H9 (cell line): ENCODE measurements at regions not wholly inside any gene's neighbourhood (a gene's known extent, or its start where the extent isn't known, plus 50 kb on each side); places are given as distances from the start of the nearest gene placed in this dataset.

ENCODE experiments used
- DNase-seq: peaks from one replicate; pipeline ENCODE4 v3.0.0-alpha.2; 2017
- H2AFZ ChIP-seq: one replicate; pipeline ENCODE4 v1.6.1; 2013; ENCODE audit warnings: mild to moderate bottlenecking, low read length, control low read depth, moderate library complexity
- H2AK5ac ChIP-seq: 2 replicates; pipeline ENCODE4 v1.6.1; 2013; ENCODE audit warnings: low read length, control low read depth, mixed read lengths; ENCODE audit not compliant: insufficient read length
- H2BK120ac ChIP-seq: one replicate; pipeline ENCODE4 v1.6.1; 2013; ENCODE audit warnings: low read depth, mild to moderate bottlenecking, low read length, control low read depth, inconsistent platforms; ENCODE audit not compliant: poor library complexity, severe bottlenecking
- H2BK12ac ChIP-seq: 2 replicates; pipeline ENCODE4 v1.6.1; 2013; ENCODE audit warnings: low read length, control low read depth, mixed read lengths, low read depth; ENCODE audit not compliant: insufficient read length
- H2BK15ac ChIP-seq: 2 replicates; pipeline ENCODE4 v1.6.1; 2013; ENCODE audit warnings: low read depth, low read length, control low read depth
- H2BK20ac ChIP-seq: one replicate; pipeline ENCODE4 v1.6.1; 2013; ENCODE audit warnings: low read depth, mild to moderate bottlenecking, low read length, control low read depth, inconsistent platforms; ENCODE audit not compliant: poor library complexity, severe bottlenecking
- H2BK5ac ChIP-seq: 2 replicates; pipeline ENCODE4 v1.6.1; 2013; ENCODE audit warnings: low read length, control low read depth, mixed read lengths; ENCODE audit not compliant: insufficient read length
- H3K14ac ChIP-seq: 2 replicates; pipeline ENCODE4 v1.6.1; 2013; ENCODE audit warnings: low read length, control low read depth; ENCODE audit not compliant: insufficient read depth
- H3K18ac ChIP-seq: 2 replicates; pipeline ENCODE4 v1.6.1; 2013; ENCODE audit warnings: low read depth, mild to moderate bottlenecking, mixed read lengths, low read length, control low read depth; ENCODE audit not compliant: insufficient read length
- H3K23ac ChIP-seq: 2 replicates; pipeline ENCODE4 v1.6.1; 2013; ENCODE audit warnings: low read length, control low read depth, mixed read lengths, low read depth; ENCODE audit not compliant: insufficient read length
- H3K23me2 ChIP-seq: 2 replicates; pipeline ENCODE4 v1.6.1; 2013; ENCODE audit warnings: low read depth, mild to moderate bottlenecking, mixed read lengths, low read length, control low read depth; ENCODE audit not compliant: insufficient read length, poor library complexity, severe bottlenecking
- H3K27ac ChIP-seq: 2 replicates; pipeline ENCODE4 v1.5.1; 2013; ENCODE audit warnings: low read length, control low read depth, mixed read lengths, low read depth; ENCODE audit not compliant: insufficient read length
- H3K27me3 ChIP-seq: 2 replicates; pipeline ENCODE4 v1.6.1; 2013; ENCODE audit warnings: low read length, control low read depth, inconsistent platforms; ENCODE audit not compliant: insufficient read depth
- H3K4ac ChIP-seq: 2 replicates; pipeline ENCODE4 v1.6.1; 2013; ENCODE audit warnings: low read depth, mild to moderate bottlenecking, control low read depth, inconsistent platforms, low read length, moderate library complexity
- H3K4me1 ChIP-seq: 2 replicates; pipeline ENCODE4 v1.6.1; 2013; ENCODE audit warnings: low read length, control low read depth, inconsistent platforms; ENCODE audit not compliant: insufficient read depth
- H3K4me2 ChIP-seq: 2 replicates; pipeline ENCODE4 v1.6.1; 2013; ENCODE audit warnings: low read length, control low read depth, mixed read lengths; ENCODE audit not compliant: insufficient read length, insufficient read depth
- H3K56ac ChIP-seq: 2 replicates; pipeline ENCODE4 v1.6.1; 2013; ENCODE audit warnings: low read depth, mild to moderate bottlenecking, mixed read lengths, low read length, control low read depth; ENCODE audit not compliant: insufficient read length
- H3K79me1 ChIP-seq: 2 replicates; pipeline ENCODE4 v1.6.1; 2013; ENCODE audit warnings: low read depth, mild to moderate bottlenecking, moderate library complexity, low read length, control low read depth, inconsistent platforms; ENCODE audit not compliant: insufficient read depth, poor library complexity, severe bottlenecking
- H3K79me2 ChIP-seq: 2 replicates; pipeline ENCODE4 v1.6.1; 2013; ENCODE audit warnings: low read length, control low read depth, inconsistent platforms; ENCODE audit not compliant: insufficient read depth
- H3K9ac ChIP-seq: 2 replicates; pipeline ENCODE4 v1.6.1; 2013; ENCODE audit warnings: low read length, control low read depth, mixed read lengths; ENCODE audit not compliant: insufficient read length; ENCODE audit errors: extremely low read depth
- H3K9me3 ChIP-seq: one replicate; pipeline ENCODE4 v1.6.1; 2013; ENCODE audit warnings: low read depth, low read length, inconsistent platforms; ENCODE audit not compliant: control insufficient read depth
- H3T11ph ChIP-seq: one replicate; pipeline ENCODE4 v1.6.1; 2013; ENCODE audit warnings: mild to moderate bottlenecking, low read length, control low read depth, inconsistent platforms
- H4K20me1 ChIP-seq: one replicate; pipeline ENCODE4 v1.6.1; 2013; ENCODE audit not compliant: control insufficient read depth, insufficient read length, insufficient read depth
- H4K5ac ChIP-seq: 2 replicates; pipeline ENCODE4 v1.6.1; 2013; ENCODE audit warnings: low read depth, mild to moderate bottlenecking, mixed read lengths, low read length, control low read depth; ENCODE audit not compliant: insufficient read length
- H4K8ac ChIP-seq: replicated peaks from 2 replicates; pipeline ENCODE4 v1.6.1; 2013; ENCODE audit warnings: low read length, control low read depth, mixed read lengths, low read depth; ENCODE audit not compliant: insufficient read length
- H4K91ac ChIP-seq: 2 replicates; pipeline ENCODE4 v1.6.1; 2013; ENCODE audit warnings: low read depth, mild to moderate bottlenecking, moderate library complexity, mixed read lengths, low read length, control low read depth; ENCODE audit not compliant: insufficient read length
- H3K27ac Mint-ChIP-seq, 3 experiments: 2 replicates in 2 of 3; 3 replicates in 1 of 3; pipeline ENCODE4 v1.8.0; 2020 to 2021; ENCODE audit warnings: mixed read lengths in 3 of 3, mild to moderate bottlenecking in 1 of 3, moderate library complexity in 1 of 3
- H3K27me3 Mint-ChIP-seq: 2 replicates; pipeline ENCODE4 v1.8.0; 2021; ENCODE audit warnings: low read depth, mild to moderate bottlenecking, moderate library complexity, mixed read lengths
- H3K36me3 Mint-ChIP-seq, 3 experiments: 2 replicates in 2 of 3; 3 replicates in 1 of 3; pipeline ENCODE4 v1.8.0; 2020 to 2021; ENCODE audit warnings: low read depth in 3 of 3, mixed read lengths in 3 of 3; ENCODE audit not compliant: insufficient read depth in 1 of 3
- H3K4me1 Mint-ChIP-seq, 2 experiments: 2 replicates each; pipeline ENCODE4 v1.8.0; 2020; ENCODE audit warnings: mixed read lengths in 2 of 2
- H3K4me3 Mint-ChIP-seq, 2 experiments: 2 replicates in 1 of 2; 3 replicates in 1 of 2; pipeline ENCODE4 v1.8.0; 2020 to 2021; ENCODE audit warnings: mild to moderate bottlenecking in 2 of 2, mixed read lengths in 2 of 2, moderate library complexity in 1 of 2
- H3K9me3 Mint-ChIP-seq, 2 experiments: 2 replicates in 1 of 2; 3 replicates in 1 of 2; pipeline ENCODE4 v1.8.0; 2020; ENCODE audit warnings: mild to moderate bottlenecking in 2 of 2, mixed read lengths in 2 of 2, moderate library complexity in 1 of 2
- WGBS: extraction: QIAGEN DNeasy Blood & Tissue Kit; methylation state at CpG from one replicate; pipeline ENCODE4 v1.1.7; 2013; ENCODE audit warnings: missing lambda C conversion rate, low lambda C conversion rate, mixed read lengths; ENCODE audit not compliant: insufficient read length; ENCODE audit errors: extremely low coverage; 5-methylcytosine and 5-hydroxymethylcytosine counted together
- TF ChIP-seq, protein P1 (sequence below): fragments of 200-600 bp; sonication (generic); conservative IDR thresholded peaks from 3 replicates; pipeline ENCODE4 v1.8.0; 2021; ENCODE audit warnings: antibody characterized with exemption, mild to moderate bottlenecking

DNA sequence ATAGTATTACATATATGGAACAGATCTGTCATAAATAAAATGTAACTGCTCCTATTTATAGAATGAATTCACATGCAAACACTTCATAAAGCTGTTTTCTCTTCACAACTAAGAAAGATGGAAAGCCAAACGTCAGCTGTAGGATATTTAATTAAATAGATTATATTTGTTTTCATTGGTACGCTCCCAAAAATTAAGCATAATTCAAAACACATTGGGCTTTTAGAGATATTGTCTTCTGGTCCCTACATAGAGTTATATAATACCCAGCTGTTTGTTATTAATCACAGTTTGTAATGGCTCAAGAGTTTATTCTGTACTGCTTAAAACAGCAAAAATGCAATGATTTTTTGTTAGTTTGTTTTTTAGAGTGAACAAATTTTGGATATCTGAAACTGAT lies 61.2 kb downstream of the MRPS30 start:
- Histone ChIP-seq H2BK15ac (no peak overlapping the region), H4K20me1 (no peaks in the 10 kb centered on the region), H3K4me2 (no peak overlapping the region), H3K56ac (no peak overlapping the region), H3K79me1 (no peaks in the 10 kb centered on the region), H4K91ac (no peak overlapping the region), H3K23me2 (no peaks in the 10 kb centered on the region), H3T11ph (no peak overlapping the region), H2BK20ac (no peak overlapping the region), H3K9ac (no peak overlapping the region), H2BK5ac (no peak overlapping the region), H4K5ac (no peak overlapping the region), H2BK12ac (no peak overlapping the region), H3K23ac (no peak overlapping the region), H3K27ac (no peak overlapping the region), H3K14ac (no peak overlapping the region), H3K4ac (no peak overlapping the region), H2BK120ac (no peak overlapping the region), H3K79me2 (no peaks in the 10 kb centered on the region), H3K27me3 (no peaks in the 10 kb centered on the region), H4K8ac (no peak overlapping the region), H3K18ac (no peak overlapping the region), H3K4me1 (no peaks in the 10 kb centered on the region), H2AK5ac (no peak overlapping the region), H3K9me3 (no peaks in the 10 kb centered on the region), H2AFZ (no peak overlapping the region)
- H3K27me3 Mint-ChIP-seq = no peaks in the 10 kb centered on the region
- no peaks in the 10 kb centered on the region; a peak in 1 of 4 replicates for H3K4me1 Mint-ChIP-seq
- no peaks in the 10 kb centered on the region for H3K36me3 Mint-ChIP-seq
- TF ChIP-seq, protein P1, sequence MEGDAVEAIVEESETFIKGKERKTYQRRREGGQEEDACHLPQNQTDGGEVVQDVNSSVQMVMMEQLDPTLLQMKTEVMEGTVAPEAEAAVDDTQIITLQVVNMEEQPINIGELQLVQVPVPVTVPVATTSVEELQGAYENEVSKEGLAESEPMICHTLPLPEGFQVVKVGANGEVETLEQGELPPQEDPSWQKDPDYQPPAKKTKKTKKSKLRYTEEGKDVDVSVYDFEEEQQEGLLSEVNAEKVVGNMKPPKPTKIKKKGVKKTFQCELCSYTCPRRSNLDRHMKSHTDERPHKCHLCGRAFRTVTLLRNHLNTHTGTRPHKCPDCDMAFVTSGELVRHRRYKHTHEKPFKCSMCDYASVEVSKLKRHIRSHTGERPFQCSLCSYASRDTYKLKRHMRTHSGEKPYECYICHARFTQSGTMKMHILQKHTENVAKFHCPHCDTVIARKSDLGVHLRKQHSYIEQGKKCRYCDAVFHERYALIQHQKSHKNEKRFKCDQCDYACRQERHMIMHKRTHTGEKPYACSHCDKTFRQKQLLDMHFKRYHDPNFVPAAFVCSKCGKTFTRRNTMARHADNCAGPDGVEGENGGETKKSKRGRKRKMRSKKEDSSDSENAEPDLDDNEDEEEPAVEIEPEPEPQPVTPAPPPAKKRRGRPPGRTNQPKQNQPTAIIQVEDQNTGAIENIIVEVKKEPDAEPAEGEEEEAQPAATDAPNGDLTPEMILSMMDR = no peak
- no CpG with 5 or more reads among the region's 2 CpGs for WGBS
- DNase-seq = no peak
- H3K9me3 Mint-ChIP-seq = no peaks in the 10 kb centered on the region
- no peak overlapping the region for H3K4me3 Mint-ChIP-seq
- no peak overlapping the region for H3K27ac Mint-ChIP-seq
